ENCODE measurements at regions not wholly inside any gene's neighbourhood (a gene's known extent, or its start where the extent isn't known, plus 50 kb on each side); places are given as distances from the start of the nearest gene placed in this dataset.

DNA sequence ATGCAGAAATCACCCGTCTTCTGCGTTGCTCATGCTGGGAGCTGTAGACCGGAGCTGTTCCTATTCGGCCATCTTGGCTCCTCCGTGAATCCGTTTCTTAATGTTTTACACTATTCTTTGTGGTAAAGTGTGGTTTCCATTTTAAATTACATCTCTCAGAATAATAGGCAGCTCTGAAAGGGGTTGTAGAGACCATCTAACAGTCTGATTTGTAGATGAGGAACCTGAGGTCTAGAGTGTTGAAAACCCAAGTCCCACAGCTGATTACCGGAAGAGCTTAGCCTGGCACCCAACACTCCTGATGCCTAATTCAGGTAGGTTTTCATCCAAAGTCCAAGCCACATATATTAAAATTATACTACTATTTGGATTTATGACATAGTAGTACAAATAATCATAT, 144.0 kb downstream of the LEPR start:
- Histone ChIP-seq H3K9me3 (ENCODE audit: control insufficient read depth, low read depth, low read length) (no peaks in the 10 kb centered on the region), H4K20me1 (ENCODE audit: control insufficient read depth, extremely low read depth, insufficient read depth, low read length) (no peaks in the 10 kb centered on the region), H3K9me1 (ENCODE audit: control insufficient read depth, extremely low read depth, insufficient read depth, low read length) (no peaks in the 10 kb centered on the region), H3K4me1 (ENCODE audit: control insufficient read depth, extremely low read depth, insufficient read depth, low read length) (no peaks in the 10 kb centered on the region), H3K27me3 (ENCODE audit: control insufficient read depth, extremely low read depth, insufficient read depth, low read length) (no peaks in the 10 kb centered on the region), H3K4me2 (ENCODE audit: control insufficient read depth, extremely low read depth, insufficient read depth, low read depth, low read length) (no peak overlapping the region), H3K27ac (ENCODE audit: control insufficient read depth, insufficient read depth, low read length) (no peak overlapping the region), H3K4me3 (ENCODE audit: control insufficient read depth in 2 of 3, extremely low read depth in 1 of 3, insufficient read depth in 2 of 3, low read depth in 1 of 3, low read length in 3 of 3) (no peak overlapping the region), H3K9ac (ENCODE audit: control insufficient read depth, extremely low read depth, insufficient read depth, low read length) (no peak overlapping the region), H2AFZ (ENCODE audit: control insufficient read depth, low read length) (no peak overlapping the region), H3K36me3 (ENCODE audit: control insufficient read depth in 2 of 2, extremely low read depth in 1 of 2, insufficient read depth in 2 of 2, low read length in 2 of 2) (no peaks in the 10 kb centered on the region), H3K79me2 (ENCODE audit: control insufficient read depth, insufficient read depth, low read length) (no peaks in the 10 kb centered on the region)
- DNase-seq (ENCODE audit: low read depth, low spot score) (no peak), FAIRE-seq (no peak)
- no peak for TF ChIP-seq EZH2 (IDR thresholded peaks at IDR 0.05; ENCODE audit: low read length)
- TF ChIP-seq, protein P1, sequence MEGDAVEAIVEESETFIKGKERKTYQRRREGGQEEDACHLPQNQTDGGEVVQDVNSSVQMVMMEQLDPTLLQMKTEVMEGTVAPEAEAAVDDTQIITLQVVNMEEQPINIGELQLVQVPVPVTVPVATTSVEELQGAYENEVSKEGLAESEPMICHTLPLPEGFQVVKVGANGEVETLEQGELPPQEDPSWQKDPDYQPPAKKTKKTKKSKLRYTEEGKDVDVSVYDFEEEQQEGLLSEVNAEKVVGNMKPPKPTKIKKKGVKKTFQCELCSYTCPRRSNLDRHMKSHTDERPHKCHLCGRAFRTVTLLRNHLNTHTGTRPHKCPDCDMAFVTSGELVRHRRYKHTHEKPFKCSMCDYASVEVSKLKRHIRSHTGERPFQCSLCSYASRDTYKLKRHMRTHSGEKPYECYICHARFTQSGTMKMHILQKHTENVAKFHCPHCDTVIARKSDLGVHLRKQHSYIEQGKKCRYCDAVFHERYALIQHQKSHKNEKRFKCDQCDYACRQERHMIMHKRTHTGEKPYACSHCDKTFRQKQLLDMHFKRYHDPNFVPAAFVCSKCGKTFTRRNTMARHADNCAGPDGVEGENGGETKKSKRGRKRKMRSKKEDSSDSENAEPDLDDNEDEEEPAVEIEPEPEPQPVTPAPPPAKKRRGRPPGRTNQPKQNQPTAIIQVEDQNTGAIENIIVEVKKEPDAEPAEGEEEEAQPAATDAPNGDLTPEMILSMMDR (optimal IDR thresholded peaks at IDR 0.05 in 1 of 3, IDR thresholded peaks at IDR 0.05 in 1 of 3, conservative IDR thresholded peaks at IDR 0.05 in 1 of 3; ENCODE audit: extremely low read depth in 1 of 3, insufficient read depth in 2 of 3, low read length in 3 of 3) = no peak
- dilution Hi-C loops (cut with MboI; ENCODE audit: extremely low pct_ligation_motif_present, low sequenced_read_pairs) = no loop called here

DNA sequence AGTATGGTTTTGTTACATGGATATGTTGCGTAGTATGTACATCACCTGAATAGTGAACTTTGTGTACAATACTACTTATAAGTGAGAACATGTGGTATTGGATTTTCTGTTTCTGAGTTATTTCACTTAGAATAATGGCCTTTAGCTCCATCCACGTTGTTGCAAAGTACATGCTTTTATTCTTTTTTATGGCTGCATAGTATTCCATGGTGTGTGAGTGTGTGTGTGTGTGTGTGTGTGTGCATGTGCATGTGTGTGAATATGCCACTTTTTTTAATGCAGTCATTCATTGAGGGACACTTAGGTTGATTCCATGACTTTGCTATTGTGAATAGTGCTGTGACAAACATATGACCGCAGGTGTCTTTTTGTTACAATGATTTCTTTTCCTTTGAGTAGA, 147.8 kb downstream of the LEPR start:
- dilution Hi-C loops (cut with MboI; ENCODE audit: extremely low pct_ligation_motif_present, low sequenced_read_pairs) = no loop called here
- no peak overlapping the region for H3K4me2 ChIP-seq (ENCODE audit: control insufficient read depth, extremely low read depth, insufficient read depth, low read depth, low read length)
- no peaks in the 10 kb centered on the region for H3K79me2 ChIP-seq (ENCODE audit: control insufficient read depth, insufficient read depth, low read length)
- FAIRE-seq (no peak), DNase-seq (ENCODE audit: low read depth, low spot score) (no peak)
- no peak overlapping the region for H2AFZ ChIP-seq (ENCODE audit: control insufficient read depth, low read length)
- H3K36me3 ChIP-seq (ENCODE audit: control insufficient read depth in 2 of 2, extremely low read depth in 1 of 2, insufficient read depth in 2 of 2, low read length in 2 of 2) = no peaks in the 10 kb centered on the region
- H3K27ac ChIP-seq (ENCODE audit: control insufficient read depth, insufficient read depth, low read length) = no peak overlapping the region
- H3K9me3 ChIP-seq (ENCODE audit: control insufficient read depth, low read depth, low read length) = no peaks in the 10 kb centered on the region
- no peaks in the 10 kb centered on the region for H4K20me1 ChIP-seq (ENCODE audit: control insufficient read depth, extremely low read depth, insufficient read depth, low read length)
- H3K9ac ChIP-seq (ENCODE audit: control insufficient read depth, extremely low read depth, insufficient read depth, low read length) = no peak overlapping the region
- H3K9me1 ChIP-seq (ENCODE audit: control insufficient read depth, extremely low read depth, insufficient read depth, low read length) = no peaks in the 10 kb centered on the region
- H3K27me3 ChIP-seq (ENCODE audit: control insufficient read depth, extremely low read depth, insufficient read depth, low read length) = no peaks in the 10 kb centered on the region
- no peak overlapping the region for H3K4me3 ChIP-seq (ENCODE audit: control insufficient read depth in 2 of 3, extremely low read depth in 1 of 3, insufficient read depth in 2 of 3, low read depth in 1 of 3, low read length in 3 of 3)
- no peaks in the 10 kb centered on the region for H3K4me1 ChIP-seq (ENCODE audit: control insufficient read depth, extremely low read depth, insufficient read depth, low read length)
- TF ChIP-seq, protein P1 (optimal IDR thresholded peaks at IDR 0.05 in 1 of 3, IDR thresholded peaks at IDR 0.05 in 1 of 3, conservative IDR thresholded peaks at IDR 0.05 in 1 of 3; ENCODE audit: extremely low read depth in 1 of 3, insufficient read depth in 2 of 3, low read length in 3 of 3) = no peak
- TF ChIP-seq EZH2 (IDR thresholded peaks at IDR 0.05; ENCODE audit: low read length) = no peak
